Lower lobe of right lung (tissue), 2 donors: ENCODE measurements at regions not wholly inside any gene's neighbourhood (a gene's known extent, or its start where the extent isn't known, plus 50 kb on each side); places are given as distances from the start of the nearest gene placed in this dataset.

ENCODE experiments used
- ATAC-seq, 2 donors: fragments of 200-7000 bp; cut with Tn5 transposase; one replicate each; pipeline ENCODE4 v1.9.1; 2020 to 2022; ENCODE audit warnings: mild to moderate bottlenecking in 2 of 2, moderate library complexity in 2 of 2
- DNase-seq: peaks from one replicate; pipeline ENCODE4 v3.0.0-alpha.2; 2020
- H3K27ac ChIP-seq: fragments of 200-600 bp; one replicate; pipeline ENCODE4 v1.8.0; 2022
- H3K27me3 ChIP-seq: fragments of 200-600 bp; one replicate; pipeline ENCODE4 v1.8.0; 2022; ENCODE audit warnings: low read depth
- H3K36me3 ChIP-seq: fragments of 200-600 bp; one replicate; pipeline ENCODE4 v1.8.0; 2022; ENCODE audit warnings: mild to moderate bottlenecking
- H3K4me1 ChIP-seq: fragments of 200-600 bp; one replicate; pipeline ENCODE4 v1.8.0; 2022
- H3K4me3 ChIP-seq: fragments of 200-600 bp; one replicate; pipeline ENCODE4 v1.8.0; 2022; ENCODE audit warnings: mild to moderate bottlenecking
- H3K9me3 ChIP-seq: fragments of 200-600 bp; one replicate; pipeline ENCODE4 v1.8.0; 2022
- intact Hi-C: fragments of 100-400 bp; cut with DNase I; formaldehyde crosslinking; loops from one replicate; pipeline ENCODE4 v1.11.0; 2022
- TF ChIP-seq, protein P1 (sequence below): fragments of 200-600 bp; IDR thresholded peaks from one replicate; pipeline ENCODE4 v1.8.0; 2022; ENCODE audit warnings: antibody characterized with exemption, mild to moderate bottlenecking
- donor health status: DM: no; HTN: yes; CAD: no; lungs with severe emphysema.

DNA sequence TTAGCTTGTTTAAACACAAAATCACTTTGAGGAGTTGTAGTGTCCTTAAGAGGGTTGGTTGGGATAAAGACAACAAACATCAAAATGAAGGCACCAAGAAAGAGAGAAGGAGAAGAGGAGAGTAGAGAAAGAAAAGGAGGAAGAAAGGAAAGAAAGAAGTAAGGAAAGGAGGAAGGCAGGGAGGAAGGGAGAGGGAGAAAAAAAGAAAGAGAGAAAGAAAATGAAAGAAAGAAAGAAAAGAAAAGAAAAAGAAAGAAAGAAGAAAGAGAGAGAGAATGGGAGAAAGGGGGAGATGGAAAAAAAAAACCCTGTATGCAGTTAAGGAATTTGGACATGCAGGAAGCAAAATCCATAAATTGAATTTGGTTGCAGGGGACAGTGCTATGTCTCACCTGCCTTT, 635.4 kb upstream of the FZD8 start:
- Histone ChIP-seq H3K9me3 (no peaks in the 10 kb centered on the region), H3K4me3 (no peak overlapping the region), H3K4me1 (no peaks in the 10 kb centered on the region), H3K36me3 (no peaks in the 10 kb centered on the region), H3K27ac (no peak overlapping the region), H3K27me3 (no peaks in the 10 kb centered on the region)
- ATAC-seq: no peak
- DNase-seq: no peak
- intact Hi-C loops: no loop called here
- TF ChIP-seq, protein P1, sequence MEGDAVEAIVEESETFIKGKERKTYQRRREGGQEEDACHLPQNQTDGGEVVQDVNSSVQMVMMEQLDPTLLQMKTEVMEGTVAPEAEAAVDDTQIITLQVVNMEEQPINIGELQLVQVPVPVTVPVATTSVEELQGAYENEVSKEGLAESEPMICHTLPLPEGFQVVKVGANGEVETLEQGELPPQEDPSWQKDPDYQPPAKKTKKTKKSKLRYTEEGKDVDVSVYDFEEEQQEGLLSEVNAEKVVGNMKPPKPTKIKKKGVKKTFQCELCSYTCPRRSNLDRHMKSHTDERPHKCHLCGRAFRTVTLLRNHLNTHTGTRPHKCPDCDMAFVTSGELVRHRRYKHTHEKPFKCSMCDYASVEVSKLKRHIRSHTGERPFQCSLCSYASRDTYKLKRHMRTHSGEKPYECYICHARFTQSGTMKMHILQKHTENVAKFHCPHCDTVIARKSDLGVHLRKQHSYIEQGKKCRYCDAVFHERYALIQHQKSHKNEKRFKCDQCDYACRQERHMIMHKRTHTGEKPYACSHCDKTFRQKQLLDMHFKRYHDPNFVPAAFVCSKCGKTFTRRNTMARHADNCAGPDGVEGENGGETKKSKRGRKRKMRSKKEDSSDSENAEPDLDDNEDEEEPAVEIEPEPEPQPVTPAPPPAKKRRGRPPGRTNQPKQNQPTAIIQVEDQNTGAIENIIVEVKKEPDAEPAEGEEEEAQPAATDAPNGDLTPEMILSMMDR: no peak

DNA sequence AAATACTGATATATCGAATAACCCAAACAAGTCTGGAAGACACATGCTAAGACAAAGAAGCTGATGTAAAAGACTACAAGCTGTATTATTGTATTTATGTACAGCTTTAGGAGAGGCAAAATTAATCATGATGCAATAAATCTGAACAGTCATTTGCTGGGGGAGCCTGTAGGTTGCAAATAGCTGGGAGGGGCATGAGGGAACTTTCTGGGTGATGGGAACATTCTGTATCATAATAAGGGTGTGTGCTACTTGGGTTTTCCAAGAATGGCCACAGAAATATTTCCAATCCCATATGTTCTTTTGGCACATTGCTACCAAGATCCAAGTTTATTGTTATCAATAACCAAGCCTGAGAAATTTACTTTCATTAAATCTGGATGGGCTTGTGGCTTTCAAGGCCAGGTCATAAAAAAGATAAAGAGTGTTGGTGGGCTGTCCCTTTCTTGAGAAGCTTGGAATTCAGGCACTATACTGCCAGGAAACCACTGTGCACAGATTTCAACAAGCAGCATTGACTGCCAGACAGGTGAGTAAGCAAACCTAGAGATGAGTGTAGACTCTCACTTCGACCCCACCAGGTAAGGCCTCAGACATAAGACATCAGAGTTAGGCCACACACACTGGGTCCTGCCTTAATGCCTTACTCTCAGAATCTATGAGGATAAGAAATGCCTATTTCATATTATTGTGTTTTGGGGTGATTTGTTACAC, 629.7 kb upstream of the FZD8 start:
- H3K27ac ChIP-seq: no peak overlapping the region
- DNase-seq (no peak), ATAC-seq (no peak)
- TF ChIP-seq, protein P1: no peak
- H3K9me3 ChIP-seq: no peaks in the 10 kb centered on the region
- H3K4me3 ChIP-seq: no peak overlapping the region
- H3K36me3 ChIP-seq: no peaks in the 10 kb centered on the region
- H3K27me3 ChIP-seq: no peaks in the 10 kb centered on the region
- intact Hi-C loops: no loop called here
- no peaks in the 10 kb centered on the region for H3K4me1 ChIP-seq

DNA sequence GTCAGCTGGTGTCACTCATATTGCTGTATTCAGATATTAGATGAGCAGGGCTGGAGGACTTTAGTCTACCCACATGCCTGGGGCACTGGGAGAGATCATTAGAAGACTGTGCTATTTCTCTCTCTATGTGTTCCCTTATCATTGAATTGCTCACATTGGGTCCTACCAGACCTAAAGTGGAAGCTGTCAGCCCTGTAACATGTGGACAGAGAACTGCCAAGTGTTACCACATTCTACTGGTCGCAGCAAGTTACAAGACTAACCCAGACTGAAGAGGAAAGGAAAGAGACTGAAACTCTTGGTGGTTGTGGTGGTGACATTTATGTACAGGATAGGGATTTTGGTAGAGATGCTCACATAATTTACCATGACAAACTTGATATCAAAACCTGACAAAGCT, 627.1 kb upstream of the FZD8 start:
- ATAC-seq (no peak), DNase-seq (no peak)
- no peaks in the 10 kb centered on the region for H3K4me1 ChIP-seq
- H3K27ac ChIP-seq: no peak overlapping the region
- intact Hi-C loops: no loop called here
- no peak overlapping the region for H3K4me3 ChIP-seq
- no peaks in the 10 kb centered on the region for H3K9me3 ChIP-seq
- no peaks in the 10 kb centered on the region for H3K27me3 ChIP-seq
- TF ChIP-seq, protein P1: no peak
- H3K36me3 ChIP-seq: no peaks in the 10 kb centered on the region

DNA sequence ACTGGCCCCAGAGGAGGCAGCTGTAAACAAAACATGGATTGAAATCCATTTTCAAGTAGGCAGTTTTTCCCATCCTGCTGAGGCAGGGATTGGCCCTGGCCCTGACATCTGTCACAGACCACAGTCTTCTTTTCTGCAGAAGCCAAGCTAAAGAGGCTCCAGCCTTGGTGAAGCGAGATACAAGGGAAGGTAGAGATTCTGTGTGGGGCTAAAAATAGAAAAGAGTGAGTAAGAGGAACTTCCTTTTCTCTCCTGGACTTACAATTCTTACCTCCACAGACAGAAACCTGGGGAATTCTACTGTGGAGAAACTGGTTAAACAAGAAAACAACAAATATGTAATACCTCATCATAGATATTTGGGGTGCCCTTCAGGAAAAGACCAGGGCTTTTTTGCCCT, 624.8 kb upstream of the FZD8 start:
- TF ChIP-seq, protein P1: no peak
- DNase-seq (no peak), ATAC-seq (no peak)
- Histone ChIP-seq H3K27ac (no peak overlapping the region), H3K9me3 (no peaks in the 10 kb centered on the region), H3K27me3 (no peaks in the 10 kb centered on the region), H3K4me3 (no peak overlapping the region), H3K36me3 (no peaks in the 10 kb centered on the region), H3K4me1 (no peaks in the 10 kb centered on the region)
- intact Hi-C loops: no loop called here

DNA sequence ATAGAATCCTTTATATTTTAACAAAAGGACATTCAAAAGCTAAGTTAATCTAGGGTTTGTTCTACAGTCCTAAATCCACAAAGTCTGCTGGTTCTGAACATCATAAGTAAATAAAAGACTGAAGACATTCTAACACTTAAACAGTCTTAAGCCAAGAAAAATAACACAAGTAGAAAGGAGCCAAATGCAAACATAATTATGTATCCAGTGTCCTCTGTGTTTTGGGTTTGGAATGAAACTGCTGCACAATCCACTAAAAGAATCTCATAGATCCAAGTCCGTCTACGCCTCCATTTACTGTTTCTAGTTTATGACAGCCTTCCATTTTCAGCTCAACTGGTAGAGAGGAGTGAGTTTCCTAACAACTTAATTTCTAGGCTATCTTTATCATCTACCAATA, 623.6 kb upstream of the FZD8 start:
- intact Hi-C loops: no loop called here
- TF ChIP-seq, protein P1: no peak
- DNase-seq: no peak

More for the DNA sequence above, 623.6 kb upstream of the FZD8 start:
- H3K9me3 ChIP-seq: no peaks in the 10 kb centered on the region
- no peak overlapping the region for H3K4me3 ChIP-seq
- no peak for ATAC-seq
- H3K27ac ChIP-seq: no peak overlapping the region
- H3K36me3 ChIP-seq: no peaks in the 10 kb centered on the region
- no peaks in the 10 kb centered on the region for H3K4me1 ChIP-seq
- no peaks in the 10 kb centered on the region for H3K27me3 ChIP-seq
